HG02970 (cell line): ENCODE measurements at regions not wholly inside any gene's neighbourhood (a gene's known extent, or its start where the extent isn't known, plus 50 kb on each side); places are given as distances from the start of the nearest gene placed in this dataset.

Experiments used
- ATAC-seq: cut with Tn5 transposase; IDR thresholded peaks from one replicate; pipeline ENCODE4 v1.9.1; 2021; ENCODE audit warnings: mild to moderate bottlenecking, moderate library complexity, moderate number of reproducible peaks; ENCODE audit not compliant: unreplicated experiment, low FRiP score

- ATAC-seq: no peak
Observed at GRCh38 chr12:23049180-23049579, 424.2 kb downstream of the ETNK1 start.

- no peak for ATAC-seq
Observed at GRCh38 chr12:23055004-23055403, 430.0 kb downstream of the ETNK1 start.

GRCh38 chr12:23057571-23057970, 432.6 kb downstream of the ETNK1 start:
- no peak for ATAC-seq

GRCh38 chr12:23060161-23060560, 435.2 kb downstream of the ETNK1 start:
- ATAC-seq: no peak

GRCh38 chr12:23063206-23063605, 438.2 kb downstream of the ETNK1 start:
- no peak for ATAC-seq

GRCh38 chr12:23066095-23066494, 441.1 kb downstream of the ETNK1 start:
- no peak for ATAC-seq

GRCh38 chr12:23083267-23083666, 458.3 kb downstream of the ETNK1 start:
- ATAC-seq: no peak

- ATAC-seq: no peak
Observed at GRCh38 chr12:23084236-23084995, 459.4 kb downstream of the ETNK1 start.

- no peak for ATAC-seq
Observed at GRCh38 chr12:23088594-23088993, 463.6 kb downstream of the ETNK1 start.

- no peak for ATAC-seq
Observed at GRCh38 chr12:23093488-23093887, 468.5 kb downstream of the ETNK1 start.

GRCh38 chr12:23096321-23096720, 471.4 kb downstream of the ETNK1 start:
- ATAC-seq: no peak

GRCh38 chr12:23098110-23098509, 473.1 kb downstream of the ETNK1 start:
- no peak for ATAC-seq

GRCh38 chr12:23098517-23098916, 473.5 kb downstream of the ETNK1 start:
- ATAC-seq: no peak

GRCh38 chr12:23099104-23099503, 474.1 kb downstream of the ETNK1 start:
- no peak for ATAC-seq

- no peak for ATAC-seq
Observed at GRCh38 chr12:23099604-23100003, 474.6 kb downstream of the ETNK1 start.

GRCh38 chr12:23108957-23109356, 484.0 kb downstream of the ETNK1 start:
- no peak for ATAC-seq

GRCh38 chr12:23113781-23114180, 488.8 kb downstream of the ETNK1 start:
- ATAC-seq: no peak

- ATAC-seq: no peak
Observed at GRCh38 chr12:23115984-23116383, 491.0 kb downstream of the ETNK1 start.

- ATAC-seq: no peak
Observed at GRCh38 chr12:23126794-23127193, 501.8 kb downstream of the ETNK1 start.

- no peak for ATAC-seq
Observed at GRCh38 chr12:23127701-23128100, 502.7 kb downstream of the ETNK1 start.

- ATAC-seq: no peak
Observed at GRCh38 chr12:23128462-23128861, 503.5 kb downstream of the ETNK1 start.

GRCh38 chr12:23132357-23132756, 507.4 kb downstream of the ETNK1 start:
- ATAC-seq: no peak

GRCh38 chr12:23133471-23133870, 508.5 kb downstream of the ETNK1 start:
- no peak for ATAC-seq
